Liver (tissue), 7 donors: ENCODE measurements at regions not wholly inside any gene's neighbourhood (a gene's known extent, or its start where the extent isn't known, plus 50 kb on each side); places are given as distances from the start of the nearest gene placed in this dataset.

Experiments
- DNase-seq: peaks from one replicate; pipeline ENCODE4 v3.0.0-alpha.2; 2017; ENCODE audit warnings: low spot score
- H3K27ac ChIP-seq, 2 donors: one replicate each; pipeline ENCODE4 v1.7.0; 2013; ENCODE audit warnings: inconsistent platforms in 2 of 2, low read length in 2 of 2, control low read depth in 1 of 2, low read depth in 1 of 2, mild to moderate bottlenecking in 1 of 2
- H3K27me3 ChIP-seq, 4 donors: one replicate each; pipeline versions ENCODE4 v1.6.1 to v1.7.0; 2013; ENCODE audit warnings: low read length in 3 of 4, inconsistent platforms in 1 of 4, mild to moderate bottlenecking in 1 of 4, moderate library complexity in 1 of 4; ENCODE audit not compliant: control insufficient read depth in 4 of 4, insufficient read depth in 4 of 4
- H3K36me3 ChIP-seq, 4 donors: one replicate each; pipeline versions ENCODE4 v1.6.1 to v1.7.0; 2013; ENCODE audit warnings: low read length in 3 of 4, mild to moderate bottlenecking in 3 of 4, low read depth in 1 of 4, moderate library complexity in 1 of 4; ENCODE audit not compliant: control insufficient read depth in 4 of 4, insufficient read depth in 3 of 4
- H3K4me1 ChIP-seq, 4 donors: one replicate each; pipeline versions ENCODE4 v1.6.1 to v1.7.0; 2013; ENCODE audit warnings: low read length in 3 of 4, mild to moderate bottlenecking in 3 of 4, moderate library complexity in 1 of 4; ENCODE audit not compliant: control insufficient read depth in 4 of 4, insufficient read depth in 4 of 4
- H3K4me3 ChIP-seq, 3 donors: one replicate each; pipeline versions ENCODE4 v1.6.1 to v1.7.0; 2013; ENCODE audit warnings: low read length in 3 of 3, control low read depth in 1 of 3, low read depth in 1 of 3, mild to moderate bottlenecking in 1 of 3
- H3K9ac ChIP-seq, 2 donors: one replicate each; pipeline ENCODE4 v1.7.0; 2013; ENCODE audit warnings: low read length in 2 of 2, mild to moderate bottlenecking in 2 of 2, moderate library complexity in 2 of 2, control low read depth in 1 of 2, low read depth in 1 of 2
- H3K9me3 ChIP-seq, 4 donors: one replicate each; pipeline versions ENCODE4 v1.6.1 to v1.7.0; 2013; ENCODE audit warnings: low read length in 3 of 4; ENCODE audit not compliant: control insufficient read depth in 4 of 4
- ATF3 ChIP-seq: IDR thresholded peaks from 2 replicates; pipeline ENCODE4 v1.6.1; 2016; ENCODE audit warnings: antibody characterized with exemption
- EGR1 ChIP-seq, 2 donors: IDR thresholded peaks; 2 replicates each; pipeline ENCODE4 v1.6.1; 2016 to 2018; ENCODE audit warnings: antibody characterized with exemption in 2 of 2, low read depth in 2 of 2
- FOXA1 ChIP-seq: IDR thresholded peaks from 2 replicates; pipeline ENCODE4 v1.6.1; 2016; ENCODE audit warnings: antibody characterized with exemption
- FOXA2 ChIP-seq: IDR thresholded peaks from 2 replicates; pipeline ENCODE4 v1.6.1; 2016; ENCODE audit warnings: antibody characterized with exemption
- GABPA ChIP-seq, 2 donors: IDR thresholded peaks in 1 of 2; conservative IDR thresholded peaks in 1 of 2; 2 replicates each; pipeline ENCODE4 v1.6.1; 2016; ENCODE audit warnings: antibody characterized with exemption in 2 of 2, mild to moderate bottlenecking in 1 of 2, moderate library complexity in 1 of 2
- HNF4A ChIP-seq, 2 donors: conservative IDR thresholded peaks; 2 replicates each; pipeline ENCODE4 v1.6.1; 2016; ENCODE audit warnings: antibody characterized with exemption in 2 of 2, mild to moderate bottlenecking in 2 of 2
- HNF4G ChIP-seq: IDR thresholded peaks from 2 replicates; pipeline ENCODE4 v1.6.1; 2016; ENCODE audit warnings: antibody characterized with exemption
- JUND ChIP-seq, 2 donors: IDR thresholded peaks; 2 replicates each; pipeline ENCODE4 v1.6.1; 2016; ENCODE audit warnings: antibody characterized with exemption in 2 of 2
- MAX ChIP-seq: IDR thresholded peaks from 2 replicates; pipeline ENCODE4 v1.6.1; 2016; ENCODE audit warnings: antibody characterized with exemption
- NR2F2 ChIP-seq: IDR thresholded peaks from 2 replicates; pipeline ENCODE4 v1.6.1; 2016; ENCODE audit warnings: antibody characterized with exemption
- REST ChIP-seq: IDR thresholded peaks from 2 replicates; pipeline ENCODE4 v1.6.1; 2016; ENCODE audit warnings: antibody characterized with exemption, mild to moderate bottlenecking
- RXRA ChIP-seq, 2 donors: IDR thresholded peaks; 2 replicates each; pipeline ENCODE4 v1.6.1; 2017 to 2018; ENCODE audit warnings: antibody characterized with exemption in 2 of 2, mild to moderate bottlenecking in 1 of 2
- SP1 ChIP-seq: IDR thresholded peaks from 2 replicates; pipeline ENCODE4 v1.6.1; 2018; ENCODE audit warnings: antibody characterized with exemption, mild to moderate bottlenecking
- TAF1 ChIP-seq: conservative IDR thresholded peaks from 2 replicates; pipeline ENCODE4 v1.6.1; 2016; ENCODE audit warnings: antibody characterized with exemption, mild to moderate bottlenecking
- ZBTB33 ChIP-seq: IDR thresholded peaks from 2 replicates; pipeline ENCODE4 v1.6.1; 2016; ENCODE audit warnings: antibody characterized with exemption
- WGBS: extraction: QIAGEN DNeasy Blood & Tissue Kit; methylation state at CpG from one replicate; pipeline ENCODE4 v1.1.7; 2013; 5-methylcytosine and 5-hydroxymethylcytosine counted together
- donor health status: healthy.
- donor health status: healthy.
- donor health status: healthy.
- donor health status: healthy.

GRCh38 chr3:36302158-36302509 is 78.2 kb upstream of the STAC start:
- peaks cover 0 to under 1% (median 0%) of the 10 kb centered on the region in 4 donors for H3K4me1 ChIP-seq
- no peaks in the 10 kb centered on the region for H3K27me3 ChIP-seq
- H3K27ac ChIP-seq: no peak overlapping the region
- no peaks in the 10 kb centered on the region for H3K9me3 ChIP-seq
- TF ChIP-seq HNF4G (no peak), NR2F2 (no peak), TAF1 (no peak), FOXA2 (no peak), HNF4A (conservative IDR thresholded peaks at IDR 0.05) (no peak), JUND (IDR thresholded peaks at IDR 0.05) (no peak), ATF3 (no peak), FOXA1 (no peak)
- no peak for DNase-seq
- WGBS: 80% methylated on average over 1 of the region's 1 CpG
- no peak overlapping the region for H3K4me3 ChIP-seq
- H3K9ac ChIP-seq: no peak overlapping the region
- no peaks in the 10 kb centered on the region for H3K36me3 ChIP-seq

GRCh38 chr3:36302626-36303025 is 77.7 kb upstream of the STAC start:
- H3K4me1 ChIP-seq: no peaks in the 10 kb centered on the region
- no peak overlapping the region for H3K9ac ChIP-seq
- no peak for TF ChIP-seq SP1
- no peak for TF ChIP-seq REST
- TF ChIP-seq EGR1 (IDR thresholded peaks at IDR 0.05; ENCODE audit: low read depth in 2 of 2): no peak
- TF ChIP-seq MAX: no peak
- TF ChIP-seq HNF4A (conservative IDR thresholded peaks at IDR 0.05): no peak
- TF ChIP-seq GABPA (IDR thresholded peaks at IDR 0.05 in 1 of 2, conservative IDR thresholded peaks at IDR 0.05 in 1 of 2): no peak
- TF ChIP-seq RXRA (IDR thresholded peaks at IDR 0.05): no peak
- TF ChIP-seq FOXA1: no peak
- no peak for TF ChIP-seq ATF3
- TF ChIP-seq FOXA2: no peak
- TF ChIP-seq ZBTB33: no peak
- no peak for TF ChIP-seq TAF1
- 95% methylated on average over 1 of the region's 1 CpG for WGBS
- H3K36me3 ChIP-seq: no peaks in the 10 kb centered on the region
- H3K4me3 ChIP-seq: no peak overlapping the region
- H3K9me3 ChIP-seq: no peaks in the 10 kb centered on the region
- no peak overlapping the region for H3K27ac ChIP-seq
- DNase-seq: no peak
- no peaks in the 10 kb centered on the region for H3K27me3 ChIP-seq
